ENCODE measurements at regions not wholly inside any gene's neighbourhood (a gene's known extent, or its start where the extent isn't known, plus 50 kb on each side); places are given as distances from the start of the nearest gene placed in this dataset.

DNA sequence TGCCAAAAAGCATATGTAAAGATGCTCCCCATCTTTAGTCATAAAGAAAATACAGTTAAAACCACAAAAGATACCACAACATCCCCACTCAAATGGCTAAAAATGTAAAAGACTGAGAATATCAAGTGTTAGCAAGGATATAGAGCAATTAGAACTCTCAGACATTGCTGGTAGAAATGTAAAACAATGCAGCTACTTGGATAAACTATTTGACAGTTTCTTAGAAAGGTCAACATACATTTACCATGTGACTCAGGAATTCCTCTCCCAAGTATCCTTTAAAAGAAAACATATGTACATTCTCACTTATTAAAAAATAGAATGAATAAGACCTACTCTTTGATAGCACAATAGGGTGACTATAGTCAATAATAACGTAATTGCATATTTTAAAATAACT is 173.7 kb downstream of the HNRNPD start:
- H3K4me1 Mint-ChIP-seq = no peaks in the 10 kb centered on the region
- Histone ChIP-seq H3K4me2 (replicated peaks; ENCODE audit: extremely low read depth, low read length, poor library complexity, severe bottlenecking) (no peak overlapping the region), H2AFZ (ENCODE audit: insufficient read depth, low read depth, low read length, poor library complexity, severe bottlenecking) (no peak overlapping the region), H3K27ac (ENCODE audit: low read depth in 1 of 2, low read length in 2 of 2) (no peak overlapping the region), H4K20me1 (ENCODE audit: insufficient read depth, low read length) (no peaks in the 10 kb centered on the region), H3K27me3 (ENCODE audit: control insufficient read depth in 2 of 2, insufficient read depth in 2 of 2, low read length in 2 of 2) (no peaks in the 10 kb centered on the region), H3K4me3 (replicated peaks in 1 of 3; ENCODE audit: low read depth in 2 of 3, low read length in 3 of 3) (no peak overlapping the region), H3K79me2 (ENCODE audit: insufficient read depth, low read length) (no peaks in the 10 kb centered on the region), H3K9me3 (replicated peaks in 1 of 2; ENCODE audit: control insufficient read depth in 1 of 2, insufficient read depth in 1 of 2, low read length in 2 of 2) (no peaks in the 10 kb centered on the region), H3K36me3 (replicated peaks in 1 of 2; ENCODE audit: control insufficient read depth in 1 of 2, insufficient read depth in 2 of 2, low read length in 2 of 2) (no peaks in the 10 kb centered on the region), H3K4me1 (ENCODE audit: control insufficient read depth in 1 of 2, insufficient read depth in 2 of 2, low read length in 2 of 2) (no peaks in the 10 kb centered on the region), H3K9ac (ENCODE audit: insufficient read depth, low read length, poor library complexity, severe bottlenecking) (no peak overlapping the region)
- TF ChIP-seq, protein P1, sequence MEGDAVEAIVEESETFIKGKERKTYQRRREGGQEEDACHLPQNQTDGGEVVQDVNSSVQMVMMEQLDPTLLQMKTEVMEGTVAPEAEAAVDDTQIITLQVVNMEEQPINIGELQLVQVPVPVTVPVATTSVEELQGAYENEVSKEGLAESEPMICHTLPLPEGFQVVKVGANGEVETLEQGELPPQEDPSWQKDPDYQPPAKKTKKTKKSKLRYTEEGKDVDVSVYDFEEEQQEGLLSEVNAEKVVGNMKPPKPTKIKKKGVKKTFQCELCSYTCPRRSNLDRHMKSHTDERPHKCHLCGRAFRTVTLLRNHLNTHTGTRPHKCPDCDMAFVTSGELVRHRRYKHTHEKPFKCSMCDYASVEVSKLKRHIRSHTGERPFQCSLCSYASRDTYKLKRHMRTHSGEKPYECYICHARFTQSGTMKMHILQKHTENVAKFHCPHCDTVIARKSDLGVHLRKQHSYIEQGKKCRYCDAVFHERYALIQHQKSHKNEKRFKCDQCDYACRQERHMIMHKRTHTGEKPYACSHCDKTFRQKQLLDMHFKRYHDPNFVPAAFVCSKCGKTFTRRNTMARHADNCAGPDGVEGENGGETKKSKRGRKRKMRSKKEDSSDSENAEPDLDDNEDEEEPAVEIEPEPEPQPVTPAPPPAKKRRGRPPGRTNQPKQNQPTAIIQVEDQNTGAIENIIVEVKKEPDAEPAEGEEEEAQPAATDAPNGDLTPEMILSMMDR (IDR thresholded peaks at IDR 0.05) = no peak
- H3K9me3 Mint-ChIP-seq = no peaks in the 10 kb centered on the region
- no CpG with 5 or more reads among the region's 1 CpG for WGBS (ENCODE audit: insufficient coverage)
- H3K36me3 Mint-ChIP-seq = no peaks in the 10 kb centered on the region
- DNase-seq = no peak
- H3K4me3 Mint-ChIP-seq = no peak overlapping the region
- intact Hi-C loops (cut with micrococcal nuclease) = loop anchor here (5.0 kb wide), 1 partner anchor 793 kb away; no protein-coding TSS in a partner anchor
- no peaks in the 10 kb centered on the region for H3K27me3 Mint-ChIP-seq (ENCODE audit: low read depth in 3 of 3)
- no peak overlapping the region for H3K27ac Mint-ChIP-seq

DNA sequence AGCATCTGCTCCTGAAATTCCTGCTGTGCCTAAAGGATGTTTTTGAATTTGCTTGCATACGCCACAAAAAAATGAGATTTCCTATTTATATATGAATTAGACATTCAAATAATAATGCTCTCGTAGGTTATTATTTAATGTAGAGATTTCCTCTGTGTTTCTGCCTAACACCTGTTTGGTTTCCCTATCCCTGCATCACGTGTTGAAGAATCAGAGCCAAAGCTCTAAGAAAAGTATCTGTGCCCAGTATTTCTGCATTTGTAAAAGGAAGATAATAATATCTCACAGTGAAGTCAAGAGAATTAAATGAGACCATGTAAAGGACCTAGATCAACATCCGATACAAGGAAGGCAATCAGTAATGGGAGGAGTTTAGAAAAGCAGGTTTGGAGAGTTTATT is 179.5 kb downstream of the HNRNPD start:
- no peak for DNase-seq
- Histone ChIP-seq H3K4me1 (ENCODE audit: control insufficient read depth in 1 of 2, insufficient read depth in 2 of 2, low read length in 2 of 2) (no peaks in the 10 kb centered on the region), H3K36me3 (replicated peaks in 1 of 2; ENCODE audit: control insufficient read depth in 1 of 2, insufficient read depth in 2 of 2, low read length in 2 of 2) (no peaks in the 10 kb centered on the region), H2AFZ (ENCODE audit: insufficient read depth, low read depth, low read length, poor library complexity, severe bottlenecking) (no peak overlapping the region), H3K79me2 (ENCODE audit: insufficient read depth, low read length) (no peaks in the 10 kb centered on the region), H3K27me3 (ENCODE audit: control insufficient read depth in 2 of 2, insufficient read depth in 2 of 2, low read length in 2 of 2) (no peaks in the 10 kb centered on the region), H3K4me2 (replicated peaks; ENCODE audit: extremely low read depth, low read length, poor library complexity, severe bottlenecking) (no peak overlapping the region), H3K9ac (ENCODE audit: insufficient read depth, low read length, poor library complexity, severe bottlenecking) (no peak overlapping the region), H3K9me3 (replicated peaks in 1 of 2; ENCODE audit: control insufficient read depth in 1 of 2, insufficient read depth in 1 of 2, low read length in 2 of 2) (no peaks in the 10 kb centered on the region), H4K20me1 (ENCODE audit: insufficient read depth, low read length) (no peaks in the 10 kb centered on the region), H3K27ac (ENCODE audit: low read depth in 1 of 2, low read length in 2 of 2) (no peak overlapping the region), H3K4me3 (replicated peaks in 1 of 3; ENCODE audit: low read depth in 2 of 3, low read length in 3 of 3) (no peak overlapping the region)
- H3K4me1 Mint-ChIP-seq = no peaks in the 10 kb centered on the region
- H3K4me3 Mint-ChIP-seq = no peak overlapping the region
- no peak overlapping the region for H3K27ac Mint-ChIP-seq
- intact Hi-C loops (cut with micrococcal nuclease) = no loop called here
- TF ChIP-seq, protein P1 (IDR thresholded peaks at IDR 0.05) = no peak
- no peaks in the 10 kb centered on the region for H3K36me3 Mint-ChIP-seq
- no CpG with 5 or more reads among the region's 4 CpGs for WGBS (ENCODE audit: insufficient coverage)
- peaks cover 0 to 2% (median 1%) of the 10 kb centered on the region in 3 donors for H3K27me3 Mint-ChIP-seq (ENCODE audit: low read depth in 3 of 3)
- H3K9me3 Mint-ChIP-seq = peaks cover 0 to 2% (median 0%) of the 10 kb centered on the region in 7 donors

Measured in CD14-positive monocyte (primary cell).